Natural killer cell (primary cell): ENCODE measurements at regions not wholly inside any gene's neighbourhood (a gene's known extent, or its start where the extent isn't known, plus 50 kb on each side); places are given as distances from the start of the nearest gene placed in this dataset.

ENCODE experiments used
- ATAC-seq, 3 donors: fragments of 150-1000 bp in 2 of 3; fragments of 200-7000 bp in 1 of 3; cut with Tn5 transposase; 1 replicate in 1 of 3; 2 replicates in 2 of 3; pipeline ENCODE4 v1.10.0; 2021; ENCODE audit warnings: mild to moderate bottlenecking in 2 of 3, moderate library complexity in 2 of 3
- DNase-seq, 2 donors: peaks; one replicate each; pipeline versions ENCODE4 v3.0.0 to v3.0.0-alpha.2; 2013 to 2021; ENCODE audit warnings: mixed read lengths in 1 of 2
- H3K27ac ChIP-seq: one replicate; pipeline ENCODE4 v1.5.1; 2013; ENCODE audit warnings: mild to moderate bottlenecking, low read length
- H3K27me3 ChIP-seq: one replicate; pipeline ENCODE4 v1.6.1; 2013; ENCODE audit warnings: low read length; ENCODE audit not compliant: control insufficient read depth, insufficient read depth
- H3K36me3 ChIP-seq: one replicate; pipeline ENCODE4 v1.6.1; 2013; ENCODE audit warnings: low read length; ENCODE audit not compliant: control insufficient read depth, insufficient read depth
- H3K4me1 ChIP-seq: one replicate; pipeline ENCODE4 v1.6.1; 2013; ENCODE audit warnings: low read length; ENCODE audit not compliant: control insufficient read depth, insufficient read depth
- H3K4me3 ChIP-seq: one replicate; pipeline ENCODE4 v1.5.1; 2013; ENCODE audit warnings: low read length
- H3K9me3 ChIP-seq: one replicate; pipeline ENCODE4 v1.6.1; 2013; ENCODE audit warnings: low read length; ENCODE audit not compliant: control insufficient read depth, insufficient read depth
- H3K27ac Mint-ChIP-seq, 2 donors: one replicate each; pipeline ENCODE4 v1.8.0; 2022; ENCODE audit warnings: mild to moderate bottlenecking in 2 of 2, mixed read lengths in 2 of 2, moderate library complexity in 1 of 2
- H3K27me3 Mint-ChIP-seq, 2 donors: one replicate each; pipeline ENCODE4 v1.8.0; 2022; ENCODE audit warnings: low read depth in 2 of 2, mixed read lengths in 2 of 2
- H3K36me3 Mint-ChIP-seq: one replicate; pipeline ENCODE4 v1.8.0; 2022; ENCODE audit warnings: mixed read lengths
- H3K4me1 Mint-ChIP-seq, 2 donors: one replicate each; pipeline ENCODE4 v1.8.0; 2022; ENCODE audit warnings: mixed read lengths in 2 of 2
- H3K4me3 Mint-ChIP-seq: one replicate; pipeline ENCODE4 v1.8.0; 2022; ENCODE audit warnings: mild to moderate bottlenecking, moderate library complexity, mixed read lengths
- H3K9me3 Mint-ChIP-seq, 2 donors: one replicate each; pipeline ENCODE4 v1.8.0; 2022; ENCODE audit warnings: mixed read lengths in 2 of 2
- CTCF ChIP-seq: fragments of 200-600 bp; IDR thresholded peaks from one replicate; pipeline ENCODE4 v1.8.0; 2022; ENCODE audit warnings: antibody characterized with exemption
- WGBS: methylation state at CpG from one replicate; pipeline ENCODE4 v1.1.7; 2013; ENCODE audit warnings: missing lambda C conversion rate; ENCODE audit not compliant: insufficient coverage; 5-methylcytosine and 5-hydroxymethylcytosine counted together
- intact Hi-C: fragments of 100-400 bp; cut with micrococcal nuclease; formaldehyde crosslinking; loops from one replicate; pipeline ENCODE4 v1.14.2; 2022

GRCh38 chr7:113968713-113969112, 49.9 kb upstream of the PPP1R3A start:
- no peak for TF ChIP-seq CTCF
- Histone ChIP-seq H3K27me3 (no peaks in the 10 kb centered on the region), H3K4me3 (no peak overlapping the region), H3K27ac (no peak overlapping the region), H3K4me1 (no peaks in the 10 kb centered on the region), H3K9me3 (no peaks in the 10 kb centered on the region), H3K36me3 (no peaks in the 10 kb centered on the region)
- Mint-ChIP-seq H3K36me3 (no peaks in the 10 kb centered on the region), H3K4me3 (no peak overlapping the region), H3K27me3 (no peaks in the 10 kb centered on the region), H3K27ac (no peak overlapping the region), H3K4me1 (no peaks in the 10 kb centered on the region), H3K9me3 (peaks cover 3 to 7% of the 10 kb centered on the region in 2 donors)
- DNase-seq (no peak), ATAC-seq (no peak)
- WGBS: 50% methylated on average over 2 of the region's 2 CpGs
- intact Hi-C loops: no loop called here
